Esophagus squamous epithelium (tissue), 5 donors: ENCODE measurements at regions not wholly inside any gene's neighbourhood (a gene's known extent, or its start where the extent isn't known, plus 50 kb on each side); places are given as distances from the start of the nearest gene placed in this dataset.

ENCODE experiments used
- DNase-seq: peaks from one replicate; lab custom pipeline; 2025; lab: John Stamatoyannopoulos, UW
- H3K27ac ChIP-seq, 4 donors: fragments of 200-600 bp; sonication (generic); one replicate each; pipeline ENCODE4 v1.5.1; 2016 to 2019; ENCODE audit warnings: mild to moderate bottlenecking in 1 of 4
- H3K27me3 ChIP-seq, 4 donors: fragments of 200-600 bp; sonication (generic); 1 replicate in 3 of 4; 2 replicates in 1 of 4; pipeline versions ENCODE4 v1.5.1 to v1.6.0; 2017 to 2021; ENCODE audit warnings: antibody characterized with exemption in 1 of 4
- H3K36me3 ChIP-seq, 3 donors: fragments of 200-600 bp; sonication (generic); one replicate each; pipeline ENCODE4 v1.5.1; 2016 to 2019
- H3K4me1 ChIP-seq, 3 donors: fragments of 200-600 bp; sonication (generic); one replicate each; pipeline ENCODE4 v1.5.1; 2017 to 2019
- H3K4me3 ChIP-seq, 4 donors: fragments of 200-600 bp; sonication (generic); 1 replicate in 3 of 4; 2 replicates in 1 of 4; pipeline ENCODE4 v1.5.1; 2016 to 2019; ENCODE audit warnings: mild to moderate bottlenecking in 2 of 4, moderate library complexity in 1 of 4
- H3K9me3 ChIP-seq, 3 donors: fragments of 200-600 bp; sonication (generic); one replicate each; pipeline ENCODE4 v1.5.1; 2016 to 2019
- CTCF ChIP-seq, 6 experiments: fragments of 450-650 bp in 4 of 6; fragments of 200-600 bp in 2 of 6; sonication (generic) in 2 of 6; IDR thresholded peaks; one replicate each; pipeline ENCODE4 v1.5.1; 2016 to 2019; ENCODE audit warnings: antibody characterized with exemption in 6 of 6, mild to moderate bottlenecking in 4 of 6, moderate library complexity in 4 of 6
- POLR2A ChIP-seq, 4 donors: fragments of 450-650 bp; IDR thresholded peaks; one replicate each; pipeline ENCODE4 v1.6.1; 2017; ENCODE audit warnings: antibody characterized with exemption in 4 of 4, mild to moderate bottlenecking in 4 of 4, moderate library complexity in 3 of 4
- WGBS, 2 donors: methylation state at CpG; one replicate each; pipeline ENCODE4 v1.1.5; 2018; 5-methylcytosine and 5-hydroxymethylcytosine counted together
- intact Hi-C: fragments of 100-400 bp; cut with DNase I; formaldehyde crosslinking; loops from one replicate; pipeline ENCODE4 v1.15.0; 2022
- donor health status: DM: yes; HTN: yes; CAD: no.

- H3K27ac ChIP-seq = no peak overlapping the region
- WGBS, 2 donors = 51 to 55% methylated on average over 4 of the region's 4 CpGs
- no peaks in the 10 kb centered on the region for H3K9me3 ChIP-seq
These were observed 792.8 kb upstream of the NUDT12 start for GRCh38 chr5:104355350-104355749.

GRCh38 chr5:104353371-104353770 is 790.8 kb upstream of the NUDT12 start:
- no peak for TF ChIP-seq CTCF (IDR thresholded peaks at IDR 0.05)
- no peak for TF ChIP-seq POLR2A (IDR thresholded peaks at IDR 0.05)
- 59 to 64% methylated on average over 4 of the region's 4 CpGs for WGBS, 2 donors
- Histone ChIP-seq H3K27ac (no peak overlapping the region), H3K4me3 (no peak overlapping the region), H3K4me1 (no peaks in the 10 kb centered on the region), H3K36me3 (no peaks in the 10 kb centered on the region), H3K27me3 (no peaks in the 10 kb centered on the region), H3K9me3 (no peaks in the 10 kb centered on the region)
- intact Hi-C loops = no loop called here
- no peak for DNase-seq

More at GRCh38 chr5:104355350-104355749, 792.8 kb upstream of the NUDT12 start:
- H3K36me3 ChIP-seq = no peaks in the 10 kb centered on the region
- H3K4me1 ChIP-seq = no peaks in the 10 kb centered on the region
- no peaks in the 10 kb centered on the region for H3K27me3 ChIP-seq
- intact Hi-C loops = no loop called here
- no peak for TF ChIP-seq POLR2A (IDR thresholded peaks at IDR 0.05)
- H3K4me3 ChIP-seq = no peak overlapping the region
- no peak for DNase-seq

GRCh38 chr5:104352954-104353353 is 790.4 kb upstream of the NUDT12 start:
- Histone ChIP-seq H3K4me3 (no peak overlapping the region), H3K4me1 (no peaks in the 10 kb centered on the region), H3K27ac (no peak overlapping the region), H3K9me3 (no peaks in the 10 kb centered on the region), H3K27me3 (no peaks in the 10 kb centered on the region), H3K36me3 (no peaks in the 10 kb centered on the region)
- DNase-seq = no peak
- no peak for TF ChIP-seq POLR2A (IDR thresholded peaks at IDR 0.05)
- no peak for TF ChIP-seq CTCF (IDR thresholded peaks at IDR 0.05)
- whole genome bisulfite sequencing, 2 donors = 68 to 89% methylated on average over 1 of the region's 1 CpG
- intact Hi-C loops = no loop called here

- Histone ChIP-seq H3K4me1 (no peaks in the 10 kb centered on the region), H3K9me3 (no peaks in the 10 kb centered on the region), H3K36me3 (no peaks in the 10 kb centered on the region), H3K4me3 (no peak overlapping the region), H3K27me3 (no peaks in the 10 kb centered on the region), H3K27ac (no peak overlapping the region)
- 13 to 29% methylated on average over 1 of the region's 1 CpG for WGBS, 2 donors
- DNase-seq = no peak
- intact Hi-C loops = no loop called here
- TF ChIP-seq POLR2A (IDR thresholded peaks at IDR 0.05) = no peak
- no peak for TF ChIP-seq CTCF (IDR thresholded peaks at IDR 0.05)
These were observed 784.6 kb upstream of the NUDT12 start for GRCh38 chr5:104347119-104347708.

- Histone ChIP-seq H3K9me3 (no peaks in the 10 kb centered on the region), H3K27ac (no peak overlapping the region), H3K4me1 (no peaks in the 10 kb centered on the region), H3K36me3 (no peaks in the 10 kb centered on the region), H3K4me3 (no peak overlapping the region), H3K27me3 (no peaks in the 10 kb centered on the region)
- 67 to 76% methylated on average over 7 of the region's 7 CpGs for WGBS, 2 donors
- no peak for TF ChIP-seq CTCF (IDR thresholded peaks at IDR 0.05)
- TF ChIP-seq POLR2A (IDR thresholded peaks at IDR 0.05) = no peak
- intact Hi-C loops = no loop called here
- no peak for DNase-seq
These were observed 782.8 kb upstream of the NUDT12 start for GRCh38 chr5:104345222-104346016.
